GM12892 (cell line): ENCODE measurements at regions not wholly inside any gene's neighbourhood (a gene's known extent, or its start where the extent isn't known, plus 50 kb on each side); places are given as distances from the start of the nearest gene placed in this dataset.

Experiments used
- POLR2A ChIP-seq: IDR thresholded peaks from 2 replicates; pipeline ENCODE4 v1.6.1; 2011; ENCODE audit warnings: low read depth, low read length, control low read depth
- POLR2AphosphoS5 ChIP-seq: IDR thresholded peaks from 2 replicates; pipeline ENCODE4 v1.6.1; 2011; ENCODE audit warnings: low read depth, low read length, control low read depth

GRCh38 chr2:9076210-9076609, 72.7 kb upstream of the MBOAT2 start:
- no peak for TF ChIP-seq POLR2A
- no peak for TF ChIP-seq POLR2AphosphoS5
